HUES6 (cell line): ENCODE measurements at regions not wholly inside any gene's neighbourhood (a gene's known extent, or its start where the extent isn't known, plus 50 kb on each side); places are given as distances from the start of the nearest gene placed in this dataset.

ENCODE experiments used
- H3K27ac ChIP-seq: 2 replicates; pipeline ENCODE4 v1.7.0; 2013; ENCODE audit warnings: low read depth, mild to moderate bottlenecking, low read length, inconsistent platforms
- H3K27me3 ChIP-seq: 2 replicates; pipeline ENCODE4 v1.6.1; 2013; ENCODE audit warnings: low read length; ENCODE audit not compliant: control insufficient read depth, insufficient read depth
- H3K36me3 ChIP-seq: 2 replicates; pipeline ENCODE4 v1.6.1; 2013; ENCODE audit warnings: low read length; ENCODE audit not compliant: control insufficient read depth, insufficient read depth
- H3K4me1 ChIP-seq: 2 replicates; pipeline ENCODE4 v1.6.1; 2013; ENCODE audit warnings: low read length; ENCODE audit not compliant: control insufficient read depth, insufficient read depth
- H3K4me3 ChIP-seq: 2 replicates; pipeline ENCODE4 v1.5.1; 2013; ENCODE audit warnings: low read depth, low read length
- H3K9ac ChIP-seq: one replicate; pipeline ENCODE4 v1.6.1; 2013; ENCODE audit warnings: mild to moderate bottlenecking, low read length
- H3K9me3 ChIP-seq: 2 replicates; pipeline ENCODE4 v1.6.1; 2013; ENCODE audit warnings: low read depth, low read length; ENCODE audit not compliant: control insufficient read depth, insufficient read depth

DNA sequence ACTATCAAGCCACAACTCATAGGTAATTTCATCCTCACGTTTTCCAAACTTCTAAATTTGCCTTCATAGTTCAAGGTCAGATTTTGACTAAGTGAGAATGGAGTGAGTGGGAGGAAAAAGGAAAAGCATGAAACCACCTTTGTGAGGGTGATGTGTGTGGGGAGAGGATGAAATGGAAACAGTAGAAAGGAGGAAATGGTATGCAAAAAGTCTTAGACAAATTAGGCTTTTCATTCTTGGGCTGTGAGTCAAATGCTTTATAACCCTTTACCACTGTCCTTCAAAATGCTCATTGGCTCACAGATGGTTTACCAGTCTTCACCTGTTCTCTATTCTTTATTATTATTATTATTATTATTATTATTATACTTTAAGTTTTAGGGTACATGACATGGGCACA is 127.2 kb downstream of the RAP2A start:
- H3K9ac ChIP-seq = no peak overlapping the region
- H3K27me3 ChIP-seq = no peaks in the 10 kb centered on the region
- H3K36me3 ChIP-seq = no peaks in the 10 kb centered on the region
- H3K4me3 ChIP-seq = no peak overlapping the region
- no peaks in the 10 kb centered on the region for H3K4me1 ChIP-seq
- no peak overlapping the region for H3K27ac ChIP-seq
- H3K9me3 ChIP-seq = no peaks in the 10 kb centered on the region

GRCh38 chr13:97562962-97563361 is 129.0 kb downstream of the RAP2A start:
- Histone ChIP-seq H3K9me3 (no peaks in the 10 kb centered on the region), H3K4me1 (peaks cover 5% of the 10 kb centered on the region; the same call in 1 of the 2 replicates), H3K27ac (no peak overlapping the region), H3K9ac (no peak overlapping the region), H3K27me3 (no peaks in the 10 kb centered on the region), H3K36me3 (no peaks in the 10 kb centered on the region), H3K4me3 (no peak overlapping the region)

DNA sequence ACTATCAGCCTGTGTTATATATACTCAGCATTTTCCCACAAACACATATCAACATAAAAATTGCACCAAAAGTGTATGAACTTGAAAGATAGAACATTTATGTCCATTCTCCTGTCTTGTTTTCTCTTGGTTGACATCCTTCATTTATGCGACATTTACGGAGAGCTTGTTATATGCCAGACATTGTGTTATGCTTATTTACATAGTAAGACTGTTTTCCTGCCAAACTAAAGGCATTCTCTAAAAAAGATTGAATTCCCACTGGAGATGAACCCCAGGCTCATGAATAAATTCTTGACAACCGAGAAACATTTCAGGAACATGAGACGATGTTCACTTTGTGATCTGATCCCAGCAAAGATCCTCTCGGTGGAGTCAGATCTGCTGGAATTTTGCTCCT is 131.0 kb downstream of the RAP2A start:
- Histone ChIP-seq H3K9ac (no peak overlapping the region), H3K4me1 (peaks cover 22% of the 10 kb centered on the region), H3K27ac (no peak overlapping the region), H3K27me3 (no peaks in the 10 kb centered on the region), H3K9me3 (no peaks in the 10 kb centered on the region), H3K36me3 (no peaks in the 10 kb centered on the region), H3K4me3 (no peak overlapping the region)

DNA sequence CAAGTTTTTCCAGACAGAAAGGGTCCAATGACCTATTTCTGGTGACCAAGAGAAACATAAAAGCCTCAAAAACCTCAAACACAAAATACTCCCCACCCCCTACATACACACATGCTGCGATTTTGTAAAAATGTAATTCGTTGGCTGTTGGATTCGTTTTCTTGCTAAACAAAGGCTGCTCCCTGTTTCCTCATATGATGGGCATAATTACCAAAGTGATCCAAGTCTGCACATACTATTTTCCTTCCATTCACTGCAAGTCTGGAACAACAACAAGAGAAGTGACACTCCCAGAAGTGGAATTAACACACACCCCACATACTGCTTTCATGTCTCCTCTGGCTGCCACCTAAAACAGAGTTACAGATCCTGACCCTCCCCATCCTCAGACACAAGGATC is 131.9 kb downstream of the RAP2A start:
- no peaks in the 10 kb centered on the region for H3K36me3 ChIP-seq
- no peak overlapping the region for H3K4me3 ChIP-seq
- H3K9ac ChIP-seq = no peak overlapping the region
- no peak overlapping the region for H3K27ac ChIP-seq
- H3K27me3 ChIP-seq = no peaks in the 10 kb centered on the region
- peaks cover 31% of the 10 kb centered on the region for H3K4me1 ChIP-seq
- no peaks in the 10 kb centered on the region for H3K9me3 ChIP-seq

GRCh38 chr13:97566907-97567306 is 132.9 kb downstream of the RAP2A start:
- Histone ChIP-seq H3K9me3 (no peaks in the 10 kb centered on the region), H3K27ac (no peak overlapping the region), H3K36me3 (no peaks in the 10 kb centered on the region), H3K9ac (no peak overlapping the region), H3K4me3 (no peak overlapping the region), H3K4me1 (peaks cover 34% of the 10 kb centered on the region), H3K27me3 (no peaks in the 10 kb centered on the region)

DNA sequence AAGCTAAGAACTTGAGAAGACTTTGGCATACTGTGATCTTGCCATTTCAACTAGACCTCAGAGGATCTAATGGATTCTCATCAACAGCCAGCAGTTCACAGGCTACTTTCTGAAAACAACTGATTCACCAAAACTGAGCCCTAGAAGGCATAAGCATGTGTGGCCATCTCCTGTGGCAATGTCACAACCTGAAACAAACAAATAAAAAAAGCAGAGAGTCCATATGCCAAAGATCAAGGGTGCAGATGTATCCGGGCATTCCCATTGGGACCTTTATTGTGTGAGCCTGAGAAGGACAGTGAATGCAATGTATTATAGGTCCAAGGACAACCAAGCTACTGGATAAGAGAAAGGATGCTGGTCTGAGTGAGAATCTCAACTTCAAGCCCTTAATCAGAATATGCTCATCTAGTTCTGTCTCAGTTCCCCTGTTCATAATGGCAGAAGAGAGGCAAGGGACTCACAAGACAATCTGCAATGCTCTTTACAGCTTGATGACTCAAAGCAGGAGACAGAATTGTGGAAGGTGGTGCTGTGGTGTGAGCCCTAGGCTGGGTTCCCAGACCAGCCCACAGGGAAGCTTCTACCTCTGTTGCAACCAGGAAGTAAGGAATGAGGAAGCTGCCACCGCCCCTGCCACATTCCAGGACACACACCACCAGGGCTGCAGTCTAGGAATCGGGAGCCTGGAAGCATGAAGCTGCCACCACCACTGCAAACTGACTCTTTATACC is 133.7 kb downstream of the RAP2A start:
- H3K27ac ChIP-seq = no peak overlapping the region
- no peak overlapping the region for H3K4me3 ChIP-seq
- H3K9ac ChIP-seq = no peak overlapping the region
- H3K4me1 ChIP-seq = peaks cover 34% of the 10 kb centered on the region
- no peaks in the 10 kb centered on the region for H3K27me3 ChIP-seq
- no peaks in the 10 kb centered on the region for H3K9me3 ChIP-seq
- no peaks in the 10 kb centered on the region for H3K36me3 ChIP-seq

GRCh38 chr13:97568850-97569249 is 134.9 kb downstream of the RAP2A start:
- H3K27me3 ChIP-seq = no peaks in the 10 kb centered on the region
- no peak overlapping the region for H3K27ac ChIP-seq
- H3K9me3 ChIP-seq = no peaks in the 10 kb centered on the region
- no peak overlapping the region for H3K4me3 ChIP-seq
- H3K36me3 ChIP-seq = no peaks in the 10 kb centered on the region
- H3K9ac ChIP-seq = no peak overlapping the region
- peaks cover 38% of the 10 kb centered on the region for H3K4me1 ChIP-seq

- Histone ChIP-seq H3K27me3 (no peaks in the 10 kb centered on the region), H3K36me3 (no peaks in the 10 kb centered on the region), H3K4me3 (no peak overlapping the region)
Observed at GRCh38 chr13:97569841-97570240, 135.9 kb downstream of the RAP2A start.

GRCh38 chr13:97570442-97570841 is 136.5 kb downstream of the RAP2A start:
- Histone ChIP-seq H3K36me3 (no peaks in the 10 kb centered on the region), H3K27me3 (no peaks in the 10 kb centered on the region), H3K9me3 (no peaks in the 10 kb centered on the region), H3K4me1 (peaks cover 38% of the 10 kb centered on the region), H3K4me3 (no peak overlapping the region), H3K27ac (no peak overlapping the region), H3K9ac (no peak overlapping the region)

More at GRCh38 chr13:97569841-97570240, 135.9 kb downstream of the RAP2A start:
- no peak overlapping the region for H3K9ac ChIP-seq
- peaks cover 38% of the 10 kb centered on the region for H3K4me1 ChIP-seq
- H3K27ac ChIP-seq = no peak overlapping the region
- H3K9me3 ChIP-seq = no peaks in the 10 kb centered on the region

- Histone ChIP-seq H3K4me3 (no peak overlapping the region), H3K27ac (no peak overlapping the region), H3K9ac (no peak overlapping the region), H3K36me3 (no peaks in the 10 kb centered on the region), H3K4me1 (peaks cover 33% of the 10 kb centered on the region), H3K9me3 (peaks cover 6% of the 10 kb centered on the region; the same call in 1 of the 2 replicates), H3K27me3 (no peaks in the 10 kb centered on the region)
Observed at GRCh38 chr13:97573011-97573410, 139.0 kb downstream of the RAP2A start.

DNA sequence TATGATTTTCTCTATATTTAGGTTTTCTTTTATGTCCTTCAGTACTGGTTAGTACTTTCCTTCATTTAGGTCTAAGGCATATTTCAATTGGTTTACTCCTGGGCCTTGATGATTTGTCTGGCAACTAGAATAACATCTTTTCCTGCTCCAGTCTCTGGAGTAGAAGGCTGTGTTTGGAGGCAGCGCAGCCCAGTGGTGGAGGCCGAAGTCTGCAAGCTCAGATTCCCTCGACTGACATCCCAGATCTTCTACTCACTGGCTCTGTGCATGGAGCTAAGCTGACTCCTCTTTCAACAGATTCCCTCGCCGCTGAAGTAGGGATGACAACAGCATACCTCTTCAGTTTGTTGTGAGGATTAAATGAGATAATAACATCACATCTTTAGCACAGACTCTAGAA is 141.0 kb downstream of the RAP2A start:
- H3K9ac ChIP-seq = no peak overlapping the region
- H3K27ac ChIP-seq = no peak overlapping the region
- H3K27me3 ChIP-seq = no peaks in the 10 kb centered on the region
- peaks cover 17% of the 10 kb centered on the region for H3K4me1 ChIP-seq
- no peaks in the 10 kb centered on the region for H3K36me3 ChIP-seq
- H3K9me3 ChIP-seq = peaks cover 6% of the 10 kb centered on the region; the same call in 1 of the 2 replicates
- H3K4me3 ChIP-seq = no peak overlapping the region
